H4 (cell line): ENCODE measurements at regions not wholly inside any gene's neighbourhood (a gene's known extent, or its start where the extent isn't known, plus 50 kb on each side); places are given as distances from the start of the nearest gene placed in this dataset.
"Not testable (repeated sequence)": the region's sequence is repeated elsewhere in the genome, so short reads cannot be mapped to it uniquely, and the experiment has no call there.

ENCODE experiments used
- DNase-seq: peaks from one replicate; pipeline ENCODE4 v3.0.0-alpha.2; 2015; ENCODE audit warnings: low spot score

DNA sequence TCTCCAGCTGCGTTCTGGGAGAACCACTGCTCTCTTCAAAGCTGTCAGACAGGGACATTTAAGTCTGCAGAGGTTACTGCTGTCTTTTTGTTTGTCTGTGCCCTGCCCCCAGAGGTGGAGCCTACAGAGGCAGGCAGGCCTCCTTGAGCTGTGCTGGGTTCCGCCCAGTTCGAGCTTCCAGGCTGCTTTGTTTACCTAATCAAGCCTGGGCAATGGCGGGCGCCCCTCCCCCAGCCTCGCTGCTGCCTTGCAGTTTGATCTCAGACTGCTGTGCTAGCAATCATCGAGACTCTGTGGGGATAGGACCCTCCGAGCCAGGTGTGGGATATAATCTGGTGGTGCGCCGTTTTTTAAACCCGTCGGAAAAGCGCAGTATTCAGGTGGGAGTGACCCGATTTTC, 145.8 kb upstream of the FANCL start:
- DNase-seq: not testable (repeated sequence)

DNA sequence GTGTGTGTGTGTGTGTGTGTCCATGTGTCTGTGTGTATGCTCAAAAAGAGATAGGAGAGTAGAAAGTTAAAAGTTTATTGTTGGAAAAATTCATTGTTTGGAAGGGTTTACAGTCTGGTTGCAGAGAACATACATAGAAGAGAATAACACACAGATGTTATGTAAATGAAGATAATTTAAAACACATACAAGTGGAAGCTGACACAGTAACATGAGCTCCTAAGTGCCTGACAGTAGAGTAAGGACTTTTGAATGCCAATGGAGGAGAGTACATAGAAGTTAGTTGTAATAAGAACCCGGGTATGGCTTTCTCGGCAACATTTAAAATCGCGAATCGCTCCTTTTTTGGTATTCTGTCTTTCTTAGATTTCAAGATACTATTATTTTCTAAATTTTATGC, 137.0 kb upstream of the FANCL start:
- DNase-seq: no peak

DNA sequence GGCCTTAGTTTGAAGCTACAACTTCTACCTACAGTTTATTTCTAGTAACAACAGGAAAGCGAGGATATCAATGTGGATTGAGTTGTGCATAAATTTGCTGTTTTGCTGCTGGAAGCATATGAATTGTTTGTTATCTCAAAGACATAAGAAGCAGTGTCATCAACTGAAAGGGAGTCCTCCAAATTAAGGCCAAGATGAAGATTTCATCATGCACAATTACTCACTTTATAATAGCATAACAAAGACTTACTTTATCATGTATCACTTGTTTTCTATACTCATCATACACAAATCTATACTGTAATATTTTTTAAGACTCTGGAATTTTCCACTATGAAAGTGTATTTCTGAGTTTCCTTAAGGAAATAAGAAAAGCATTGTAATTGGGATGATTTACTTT, 136.1 kb upstream of the FANCL start:
- no peak for DNase-seq

- no peak for DNase-seq
Measured at GRCh38 chr2:58376592-58376991, 135.5 kb upstream of the FANCL start.

- DNase-seq: no peak
Measured at GRCh38 chr2:58369594-58369993, 128.5 kb upstream of the FANCL start.

- no peak for DNase-seq
Measured at GRCh38 chr2:58364098-58364497, 123.0 kb upstream of the FANCL start.

DNA sequence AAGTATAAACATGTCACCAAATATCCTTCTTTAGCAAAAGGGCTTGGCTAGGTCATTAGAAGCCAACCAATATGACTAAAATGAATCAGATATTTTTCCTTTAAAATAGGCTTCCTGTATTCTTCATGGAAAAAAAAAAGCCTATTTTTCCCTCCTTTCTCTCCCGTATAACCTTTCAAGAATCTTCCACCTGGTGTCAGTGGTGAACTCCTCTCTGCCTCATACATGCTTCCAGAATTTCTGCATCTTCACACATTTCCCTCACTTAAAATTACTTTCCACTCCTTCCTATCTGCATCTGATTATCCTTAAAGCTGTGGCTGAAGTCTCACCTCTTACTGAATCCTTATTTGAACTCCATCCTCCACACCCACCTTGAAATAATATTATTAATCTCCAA, 116.9 kb upstream of the FANCL start:
- DNase-seq: no peak

DNA sequence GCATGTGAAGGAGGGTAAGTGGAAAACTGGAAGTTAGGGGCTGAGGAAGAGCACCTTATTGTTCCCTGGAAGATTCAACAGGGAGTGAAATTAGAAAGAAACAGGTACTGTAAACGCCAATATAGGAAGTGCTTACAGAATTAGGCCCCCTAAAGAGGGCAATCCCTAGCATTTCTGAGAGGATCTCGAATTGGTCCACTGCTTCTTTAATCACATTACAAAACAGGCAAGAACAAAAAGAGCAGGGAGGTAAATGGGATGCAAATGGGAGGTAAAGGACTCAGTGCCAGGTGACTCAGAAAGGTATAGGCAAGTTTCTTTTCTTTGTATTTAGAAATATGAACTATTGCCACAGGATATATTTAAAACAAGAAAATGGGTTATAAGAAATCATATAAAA, 116.4 kb upstream of the FANCL start:
- DNase-seq: no peak

DNA sequence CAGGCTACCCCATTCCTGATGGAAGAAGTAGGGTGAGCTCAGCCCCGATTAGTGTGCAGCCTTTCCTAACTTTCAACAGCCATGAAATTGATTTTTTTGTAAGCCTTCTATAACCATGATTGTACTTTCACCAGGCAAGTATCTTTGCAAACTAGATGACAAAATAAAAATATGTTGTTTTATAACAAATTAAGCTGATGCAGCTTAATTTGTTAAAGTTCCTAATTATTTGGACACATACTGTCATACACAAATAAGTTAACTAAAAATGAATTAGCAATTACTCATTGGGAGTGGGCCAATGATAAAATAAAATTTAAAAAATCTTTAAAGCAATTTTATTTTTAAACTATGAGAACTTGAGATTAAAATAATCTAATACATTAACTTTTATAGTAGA, 113.1 kb upstream of the FANCL start:
- no peak for DNase-seq

GRCh38 chr2:58350484-58350883, 109.4 kb upstream of the FANCL start:
- DNase-seq: no peak

DNA sequence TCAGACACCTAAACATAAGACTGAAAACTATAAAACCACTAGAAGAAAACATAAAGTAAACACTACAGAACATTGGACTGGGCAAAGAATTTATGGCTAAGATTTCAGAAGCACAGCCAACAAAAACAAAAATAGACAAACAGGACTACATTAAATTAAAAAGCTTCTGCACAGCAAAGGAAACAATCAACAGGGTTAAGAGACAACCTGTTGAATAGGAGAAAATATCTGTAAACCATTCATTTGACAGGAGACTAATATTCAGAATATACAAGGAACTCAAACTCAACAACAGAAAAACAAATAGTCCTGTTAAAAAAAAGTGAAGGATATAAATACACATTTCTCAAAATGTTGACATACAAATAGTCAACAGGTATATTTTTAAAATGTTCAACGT, 106.7 kb upstream of the FANCL start:
- DNase-seq: no peak

GRCh38 chr2:58341047-58341446, 99.9 kb upstream of the FANCL start:
- no peak for DNase-seq

GRCh38 chr2:58339548-58340243, 98.6 kb upstream of the FANCL start:
- no peak for DNase-seq

DNA sequence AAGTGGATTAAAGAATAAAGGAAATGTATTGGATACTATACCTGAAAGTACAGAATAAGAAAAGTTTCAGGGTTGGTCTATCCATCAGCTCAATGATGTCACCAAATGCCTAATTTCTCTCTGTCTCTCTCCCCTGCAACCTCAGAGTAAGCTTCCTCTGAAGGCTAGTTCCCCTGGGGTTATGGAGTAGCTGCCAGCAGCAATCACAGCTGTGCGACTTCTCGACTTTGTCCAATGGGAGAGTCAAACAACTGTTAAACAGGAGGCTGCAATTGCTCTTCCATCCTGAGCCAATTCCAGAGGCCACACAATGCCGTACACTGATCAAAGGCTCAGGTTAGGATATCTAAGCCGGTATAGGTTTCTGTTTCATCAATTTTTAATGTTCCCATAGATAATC, 95.3 kb upstream of the FANCL start:
- DNase-seq: peak; percentile 23

GRCh38 chr2:58334414-58334813, 93.3 kb upstream of the FANCL start:
- DNase-seq: no peak

GRCh38 chr2:58325296-58325895, 84.3 kb upstream of the FANCL start:
- not testable (repeated sequence) for DNase-seq

DNA sequence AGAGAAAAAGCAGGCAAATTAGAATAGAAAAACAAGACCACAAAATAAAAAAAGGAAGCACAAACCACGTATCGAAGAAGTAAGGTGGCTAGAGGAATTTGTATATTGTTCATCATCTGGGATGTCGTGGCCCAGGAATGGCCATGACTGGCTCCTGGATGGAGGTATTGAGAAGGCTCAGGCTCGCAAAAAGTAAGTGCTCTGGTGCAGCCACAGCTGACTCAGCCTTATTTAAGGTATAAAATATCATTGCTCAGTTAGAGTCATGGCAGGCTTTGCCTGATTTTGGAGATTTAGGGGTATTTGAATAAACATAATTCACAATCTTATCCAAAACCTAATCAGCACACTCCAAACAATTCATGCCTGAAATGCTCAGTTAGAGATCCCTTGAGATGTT, 78.4 kb upstream of the FANCL start:
- no peak for DNase-seq

- not testable (repeated sequence) for DNase-seq
Measured at GRCh38 chr2:58318949-58319348, 77.8 kb upstream of the FANCL start.

- no peak for DNase-seq
Measured at GRCh38 chr2:58313926-58314325, 72.8 kb upstream of the FANCL start.

DNA sequence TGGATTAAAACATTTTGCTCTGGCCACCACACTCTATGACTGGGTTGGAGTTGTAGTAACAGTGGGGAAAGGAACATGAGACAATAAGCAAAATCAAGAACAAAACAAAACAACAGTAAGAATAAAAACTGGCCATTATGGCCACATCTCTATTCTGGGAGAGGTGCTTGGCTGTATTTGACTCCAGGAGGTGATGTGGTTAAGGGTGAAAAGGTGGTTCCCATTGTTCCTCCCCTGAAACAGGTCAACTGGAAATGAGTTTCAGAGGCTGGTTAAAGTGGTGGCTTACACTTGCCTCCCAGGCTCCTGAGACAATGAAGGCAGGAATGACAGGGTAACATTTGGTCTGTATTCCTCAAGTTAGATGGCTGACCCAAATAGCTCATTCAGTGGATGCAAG, 67.3 kb upstream of the FANCL start:
- DNase-seq: no peak

DNA sequence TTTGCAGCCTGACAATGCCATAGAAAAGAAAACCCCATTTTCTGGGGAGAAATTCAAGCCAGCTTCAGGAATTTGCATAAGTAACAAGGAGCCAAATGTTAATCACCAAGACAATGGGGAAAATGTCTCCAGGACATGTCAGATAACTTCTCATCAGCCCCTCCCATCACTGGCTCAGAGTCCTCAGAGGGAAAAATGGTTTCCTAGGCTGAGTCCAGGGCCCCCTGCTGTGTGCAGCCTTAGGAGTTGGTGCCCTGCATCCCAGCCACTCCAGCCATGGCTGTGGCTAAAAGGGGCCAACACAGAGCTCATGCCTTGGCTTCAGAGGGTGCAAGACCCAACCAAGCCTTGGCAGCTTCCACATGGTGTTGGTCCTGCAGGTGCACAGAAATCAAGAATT, 63.7 kb upstream of the FANCL start:
- no peak for DNase-seq

- DNase-seq: no peak
Measured at GRCh38 chr2:58299123-58299522, 58.0 kb upstream of the FANCL start.

DNA sequence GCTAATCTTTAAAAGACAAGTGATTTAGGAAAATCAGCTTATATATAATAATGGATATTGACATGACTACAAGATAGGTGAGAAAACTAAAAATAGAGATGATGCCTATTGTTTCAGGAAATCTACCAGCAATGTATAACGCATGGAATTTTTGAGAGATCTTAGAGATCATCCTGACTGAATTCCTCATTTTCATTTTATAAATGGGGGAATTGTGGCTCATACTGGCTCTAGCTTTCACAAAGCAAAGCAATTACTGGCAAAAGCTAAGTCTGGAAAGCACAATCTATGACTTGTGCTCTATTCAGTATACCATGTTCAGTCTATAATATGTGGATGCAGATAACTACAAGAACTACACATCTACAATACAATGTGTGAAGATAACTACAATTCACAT, 51.9 kb upstream of the FANCL start:
- no peak for DNase-seq
